ENCODE measurements at regions not wholly inside any gene's neighbourhood (a gene's known extent, or its start where the extent isn't known, plus 50 kb on each side); places are given as distances from the start of the nearest gene placed in this dataset.

DNA sequence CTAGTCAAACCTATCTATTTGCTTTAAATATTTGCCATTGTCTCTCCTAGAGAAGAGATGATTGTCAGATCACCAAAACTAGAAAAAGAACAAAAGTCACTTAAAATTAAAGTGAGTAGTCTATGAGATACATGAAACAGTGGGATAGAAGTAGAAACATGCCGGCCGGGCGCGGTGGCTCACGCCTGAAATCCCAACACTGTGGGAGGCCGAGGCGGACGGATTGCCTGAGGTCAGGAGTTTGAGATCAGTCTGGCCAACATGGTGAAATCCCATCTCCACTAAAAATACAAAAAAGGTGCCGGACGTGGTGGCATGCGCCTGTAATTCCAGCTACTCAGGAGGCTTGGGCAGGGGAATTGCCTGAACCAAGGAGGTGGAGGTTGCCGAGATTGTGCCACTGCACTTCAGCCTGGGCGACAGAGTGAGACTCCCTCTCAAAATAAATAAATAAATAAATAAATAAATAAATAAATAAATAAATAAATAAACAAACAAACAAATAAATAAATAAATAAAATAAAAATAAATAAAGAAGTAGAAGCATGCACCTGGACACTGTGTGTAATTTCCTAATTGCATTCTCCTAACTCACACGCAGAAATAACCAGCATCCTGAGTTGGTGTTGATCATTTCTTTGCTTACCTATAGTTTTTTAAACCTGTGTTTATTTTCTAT, 299.5 kb downstream of the PDHA2 start:
- no peaks in the 10 kb centered on the region for H3K9me3 ChIP-seq (ENCODE audit: control insufficient read depth, insufficient read depth, low read length)

GRCh38 chr4:96145601-96146000, 305.7 kb downstream of the PDHA2 start:
- no peak overlapping the region for H3K9ac ChIP-seq (ENCODE audit: low read depth, low read length)
- no peaks in the 10 kb centered on the region for H3K36me3 ChIP-seq (ENCODE audit: control insufficient read depth, insufficient read depth, low read length)
- no peaks in the 10 kb centered on the region for H3K27me3 ChIP-seq (ENCODE audit: control insufficient read depth, insufficient read depth, low read length)
- no peak overlapping the region for H3K27ac ChIP-seq (ENCODE audit: low read depth, low read length)
- H3K4me3 ChIP-seq (ENCODE audit: low read depth, low read length) = no peak overlapping the region
- H3K9me3 ChIP-seq (ENCODE audit: control insufficient read depth, insufficient read depth, low read length) = no peaks in the 10 kb centered on the region
- H3K4me1 ChIP-seq (ENCODE audit: control insufficient read depth, insufficient read depth, low read length) = no peaks in the 10 kb centered on the region

More for the DNA sequence above, 299.5 kb downstream of the PDHA2 start:
- no peaks in the 10 kb centered on the region for H3K27me3 ChIP-seq (ENCODE audit: control insufficient read depth, insufficient read depth, low read length)
- H3K4me3 ChIP-seq (ENCODE audit: low read depth, low read length) = no peak overlapping the region
- no peaks in the 10 kb centered on the region for H3K36me3 ChIP-seq (ENCODE audit: control insufficient read depth, insufficient read depth, low read length)
- H3K27ac ChIP-seq (ENCODE audit: low read depth, low read length) = no peak overlapping the region
- no peaks in the 10 kb centered on the region for H3K4me1 ChIP-seq (ENCODE audit: control insufficient read depth, insufficient read depth, low read length)
- no peak overlapping the region for H3K9ac ChIP-seq (ENCODE audit: low read depth, low read length)

DNA sequence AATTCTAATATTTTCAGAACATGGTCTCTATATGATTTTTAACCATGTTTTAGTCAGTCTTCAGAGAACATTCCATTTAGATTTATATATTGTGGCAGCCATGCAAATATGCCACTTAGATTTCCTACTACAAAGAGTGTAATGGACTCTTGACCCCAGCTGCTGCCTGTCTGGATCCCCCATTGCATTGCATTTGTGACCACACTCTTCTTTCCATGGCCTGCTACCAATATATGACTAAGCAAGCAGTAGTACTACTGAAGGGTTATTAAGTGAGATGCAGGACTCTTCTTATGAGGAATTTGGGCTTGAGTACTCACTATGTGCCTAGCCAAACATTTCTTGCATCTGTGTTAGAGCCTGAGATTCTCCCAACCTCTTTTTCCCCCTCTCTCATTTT, 306.8 kb downstream of the PDHA2 start:
- no peaks in the 10 kb centered on the region for H3K27me3 ChIP-seq (ENCODE audit: control insufficient read depth, insufficient read depth, low read length)
- H3K4me1 ChIP-seq (ENCODE audit: control insufficient read depth, insufficient read depth, low read length) = no peaks in the 10 kb centered on the region
- H3K27ac ChIP-seq (ENCODE audit: low read depth, low read length) = no peak overlapping the region
- no peak overlapping the region for H3K4me3 ChIP-seq (ENCODE audit: low read depth, low read length)
- no peaks in the 10 kb centered on the region for H3K9me3 ChIP-seq (ENCODE audit: control insufficient read depth, insufficient read depth, low read length)
- H3K36me3 ChIP-seq (ENCODE audit: control insufficient read depth, insufficient read depth, low read length) = no peaks in the 10 kb centered on the region
- H3K9ac ChIP-seq (ENCODE audit: low read depth, low read length) = no peak overlapping the region

DNA sequence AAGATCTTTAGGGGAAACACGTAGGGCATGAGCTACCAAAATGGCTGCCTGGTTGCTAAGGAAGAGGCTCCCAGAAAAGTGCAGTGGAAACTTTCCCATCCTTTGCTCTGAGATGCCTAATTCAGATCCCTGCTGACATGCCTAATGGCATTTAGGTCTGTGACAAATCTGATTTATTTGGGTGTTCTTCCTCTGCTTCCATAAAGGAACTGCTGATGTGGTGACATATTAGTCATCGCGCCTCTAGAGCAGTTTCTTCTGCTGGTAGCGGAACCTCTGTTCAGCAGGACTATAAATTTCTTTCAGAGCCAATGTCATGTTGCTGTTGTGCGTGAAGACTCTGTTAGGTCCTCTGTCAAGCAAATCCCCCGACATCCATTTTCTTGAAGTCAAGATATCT, 310.0 kb downstream of the PDHA2 start:
- no peak overlapping the region for H3K9ac ChIP-seq (ENCODE audit: low read depth, low read length)
- no peaks in the 10 kb centered on the region for H3K27me3 ChIP-seq (ENCODE audit: control insufficient read depth, insufficient read depth, low read length)
- H3K9me3 ChIP-seq (ENCODE audit: control insufficient read depth, insufficient read depth, low read length) = no peaks in the 10 kb centered on the region
- no peak overlapping the region for H3K27ac ChIP-seq (ENCODE audit: low read depth, low read length)
- no peaks in the 10 kb centered on the region for H3K4me1 ChIP-seq (ENCODE audit: control insufficient read depth, insufficient read depth, low read length)
- no peak overlapping the region for H3K4me3 ChIP-seq (ENCODE audit: low read depth, low read length)
- H3K36me3 ChIP-seq (ENCODE audit: control insufficient read depth, insufficient read depth, low read length) = no peaks in the 10 kb centered on the region

GRCh38 chr4:96150466-96150865, 310.6 kb downstream of the PDHA2 start:
- Histone ChIP-seq H3K4me3 (ENCODE audit: low read depth, low read length) (no peak overlapping the region), H3K9me3 (ENCODE audit: control insufficient read depth, insufficient read depth, low read length) (no peaks in the 10 kb centered on the region), H3K27me3 (ENCODE audit: control insufficient read depth, insufficient read depth, low read length) (no peaks in the 10 kb centered on the region), H3K4me1 (ENCODE audit: control insufficient read depth, insufficient read depth, low read length) (no peaks in the 10 kb centered on the region), H3K27ac (ENCODE audit: low read depth, low read length) (no peak overlapping the region), H3K9ac (ENCODE audit: low read depth, low read length) (no peak overlapping the region), H3K36me3 (ENCODE audit: control insufficient read depth, insufficient read depth, low read length) (no peaks in the 10 kb centered on the region)

- H3K36me3 ChIP-seq (ENCODE audit: control insufficient read depth, insufficient read depth, low read length) = no peaks in the 10 kb centered on the region
- H3K9ac ChIP-seq (ENCODE audit: low read depth, low read length) = no peak overlapping the region
These were observed 312.9 kb downstream of the PDHA2 start for GRCh38 chr4:96152824-96153223.

GRCh38 chr4:96154676-96155075, 314.8 kb downstream of the PDHA2 start:
- Histone ChIP-seq H3K9ac (ENCODE audit: low read depth, low read length) (no peak overlapping the region), H3K36me3 (ENCODE audit: control insufficient read depth, insufficient read depth, low read length) (no peaks in the 10 kb centered on the region), H3K4me1 (ENCODE audit: control insufficient read depth, insufficient read depth, low read length) (0 out of 2 replicates have a peak, but pooled peaks cover 4% of the 10 kb centered on the region), H3K9me3 (ENCODE audit: control insufficient read depth, insufficient read depth, low read length) (no peaks in the 10 kb centered on the region), H3K27ac (ENCODE audit: low read depth, low read length) (no peak overlapping the region), H3K27me3 (ENCODE audit: control insufficient read depth, insufficient read depth, low read length) (no peaks in the 10 kb centered on the region), H3K4me3 (ENCODE audit: low read depth, low read length) (no peak overlapping the region)

More at GRCh38 chr4:96152824-96153223, 312.9 kb downstream of the PDHA2 start:
- no peak overlapping the region for H3K4me3 ChIP-seq (ENCODE audit: low read depth, low read length)
- no peaks in the 10 kb centered on the region for H3K4me1 ChIP-seq (ENCODE audit: control insufficient read depth, insufficient read depth, low read length)
- no peaks in the 10 kb centered on the region for H3K27me3 ChIP-seq (ENCODE audit: control insufficient read depth, insufficient read depth, low read length)
- no peaks in the 10 kb centered on the region for H3K9me3 ChIP-seq (ENCODE audit: control insufficient read depth, insufficient read depth, low read length)
- no peak overlapping the region for H3K27ac ChIP-seq (ENCODE audit: low read depth, low read length)

DNA sequence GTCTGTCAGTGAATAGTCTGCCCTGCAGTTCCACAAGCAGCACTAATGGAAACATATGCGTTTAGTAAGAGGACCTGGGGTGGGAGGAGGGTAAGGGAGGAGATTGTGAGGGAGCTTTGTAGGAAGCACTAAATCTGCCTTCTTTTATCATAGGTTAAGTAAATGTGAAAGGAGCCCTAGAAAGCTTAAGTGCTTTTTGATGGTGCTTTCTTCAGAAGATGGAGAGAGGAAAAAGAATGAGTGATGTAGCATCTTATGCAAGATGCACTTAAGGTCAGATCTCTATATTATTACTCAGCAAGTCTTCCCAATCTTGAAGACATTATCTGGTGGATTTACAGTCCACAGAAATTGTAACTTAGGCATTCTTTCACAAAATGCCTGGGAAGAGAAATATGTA, 322.7 kb downstream of the PDHA2 start:
- no peak overlapping the region for H3K9ac ChIP-seq (ENCODE audit: low read depth, low read length)
- no peaks in the 10 kb centered on the region for H3K36me3 ChIP-seq (ENCODE audit: control insufficient read depth, insufficient read depth, low read length)
- peaks cover 13% of the 10 kb centered on the region for H3K4me1 ChIP-seq (ENCODE audit: control insufficient read depth, insufficient read depth, low read length)
- no peak overlapping the region for H3K27ac ChIP-seq (ENCODE audit: low read depth, low read length)
- H3K27me3 ChIP-seq (ENCODE audit: control insufficient read depth, insufficient read depth, low read length) = no peaks in the 10 kb centered on the region
- H3K4me3 ChIP-seq (ENCODE audit: low read depth, low read length) = no peak overlapping the region
- no peaks in the 10 kb centered on the region for H3K9me3 ChIP-seq (ENCODE audit: control insufficient read depth, insufficient read depth, low read length)

DNA sequence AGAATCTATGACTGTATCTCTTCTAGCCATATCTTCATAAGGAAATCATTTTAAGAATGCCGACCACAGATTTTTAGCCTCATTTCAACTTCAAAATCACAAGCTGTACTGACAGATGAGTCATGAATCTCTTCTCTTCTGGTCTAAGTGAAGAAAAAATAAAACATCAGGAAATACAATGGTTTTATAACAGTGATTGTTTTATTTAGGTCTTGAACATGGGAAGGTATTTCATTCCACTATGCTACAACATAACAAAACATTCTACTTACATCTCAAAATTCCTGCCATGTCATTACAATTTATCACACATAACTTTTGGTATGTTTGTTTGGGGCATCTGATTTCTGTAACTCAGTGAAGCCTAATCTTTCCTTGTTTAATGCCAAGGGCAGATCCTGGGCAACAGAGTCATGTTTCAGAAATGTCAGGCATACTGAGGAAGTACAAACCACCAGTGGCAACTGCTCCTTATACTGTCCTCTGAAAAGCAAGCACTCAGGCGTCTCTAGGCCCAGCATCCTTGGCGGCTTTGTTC, 325.0 kb downstream of the PDHA2 start:
- peaks cover 9% of the 10 kb centered on the region for H3K4me1 ChIP-seq (ENCODE audit: control insufficient read depth, insufficient read depth, low read length)
- no peaks in the 10 kb centered on the region for H3K9me3 ChIP-seq (ENCODE audit: control insufficient read depth, insufficient read depth, low read length)
- no peak overlapping the region; the same call in 1 of the 2 replicates for H3K9ac ChIP-seq (ENCODE audit: low read depth, low read length)

DNA sequence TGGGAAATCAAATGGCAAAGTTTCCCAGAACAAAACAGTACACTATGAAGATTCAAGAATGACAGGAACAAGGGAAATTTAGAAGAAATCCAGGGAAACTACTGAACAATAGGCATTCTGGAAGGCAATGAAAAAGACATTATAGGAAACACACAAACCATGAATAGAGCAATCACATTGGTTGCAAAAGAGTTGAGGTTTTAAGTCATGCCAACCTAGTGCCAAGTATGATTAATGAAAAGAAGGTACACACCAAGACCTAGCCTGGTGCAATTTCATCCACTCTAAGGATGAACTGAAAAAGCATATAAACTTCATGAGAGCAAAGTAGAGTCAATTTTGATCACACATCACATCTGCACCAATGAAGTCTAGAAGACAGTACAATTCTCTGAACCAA, 326.9 kb downstream of the PDHA2 start:
- Histone ChIP-seq H3K27ac (ENCODE audit: low read depth, low read length) (no peak overlapping the region), H3K4me3 (ENCODE audit: low read depth, low read length) (no peak overlapping the region), H3K27me3 (ENCODE audit: control insufficient read depth, insufficient read depth, low read length) (no peaks in the 10 kb centered on the region), H3K9me3 (ENCODE audit: control insufficient read depth, insufficient read depth, low read length) (no peaks in the 10 kb centered on the region), H3K36me3 (ENCODE audit: control insufficient read depth, insufficient read depth, low read length) (no peaks in the 10 kb centered on the region), H3K9ac (ENCODE audit: low read depth, low read length) (no peak overlapping the region), H3K4me1 (ENCODE audit: control insufficient read depth, insufficient read depth, low read length) (peaks cover 9% of the 10 kb centered on the region)

More for the DNA sequence above, 325.0 kb downstream of the PDHA2 start:
- Histone ChIP-seq H3K4me3 (ENCODE audit: low read depth, low read length) (no peak overlapping the region), H3K36me3 (ENCODE audit: control insufficient read depth, insufficient read depth, low read length) (no peaks in the 10 kb centered on the region), H3K27ac (ENCODE audit: low read depth, low read length) (no peak overlapping the region), H3K27me3 (ENCODE audit: control insufficient read depth, insufficient read depth, low read length) (no peaks in the 10 kb centered on the region)

- no peak overlapping the region for H3K9ac ChIP-seq (ENCODE audit: low read depth, low read length)
- H3K27ac ChIP-seq (ENCODE audit: low read depth, low read length) = no peak overlapping the region
- H3K27me3 ChIP-seq (ENCODE audit: control insufficient read depth, insufficient read depth, low read length) = no peaks in the 10 kb centered on the region
- H3K9me3 ChIP-seq (ENCODE audit: control insufficient read depth, insufficient read depth, low read length) = no peaks in the 10 kb centered on the region
- H3K36me3 ChIP-seq (ENCODE audit: control insufficient read depth, insufficient read depth, low read length) = no peaks in the 10 kb centered on the region
- H3K4me3 ChIP-seq (ENCODE audit: low read depth, low read length) = no peak overlapping the region
- peaks cover 3% of the 10 kb centered on the region; the same call in 1 of the 2 replicates for H3K4me1 ChIP-seq (ENCODE audit: control insufficient read depth, insufficient read depth, low read length)
These were observed 330.3 kb downstream of the PDHA2 start for GRCh38 chr4:96170198-96170597.

Data from HUES48 (cell line).